Erythroblast (primary cell): ENCODE measurements at regions not wholly inside any gene's neighbourhood (a gene's known extent, or its start where the extent isn't known, plus 50 kb on each side); places are given as distances from the start of the nearest gene placed in this dataset.

Source experiments
- GATA1 ChIP-seq: IDR thresholded peaks from 2 replicates; pipeline ENCODE4 v1.6.1; 2011; ENCODE audit warnings: low read depth, mild to moderate bottlenecking, control low read depth, low read length, moderate library complexity
- POLR2A ChIP-seq: IDR thresholded peaks from 2 replicates; pipeline ENCODE4 v1.6.1; 2011; ENCODE audit warnings: mild to moderate bottlenecking, low read length

DNA sequence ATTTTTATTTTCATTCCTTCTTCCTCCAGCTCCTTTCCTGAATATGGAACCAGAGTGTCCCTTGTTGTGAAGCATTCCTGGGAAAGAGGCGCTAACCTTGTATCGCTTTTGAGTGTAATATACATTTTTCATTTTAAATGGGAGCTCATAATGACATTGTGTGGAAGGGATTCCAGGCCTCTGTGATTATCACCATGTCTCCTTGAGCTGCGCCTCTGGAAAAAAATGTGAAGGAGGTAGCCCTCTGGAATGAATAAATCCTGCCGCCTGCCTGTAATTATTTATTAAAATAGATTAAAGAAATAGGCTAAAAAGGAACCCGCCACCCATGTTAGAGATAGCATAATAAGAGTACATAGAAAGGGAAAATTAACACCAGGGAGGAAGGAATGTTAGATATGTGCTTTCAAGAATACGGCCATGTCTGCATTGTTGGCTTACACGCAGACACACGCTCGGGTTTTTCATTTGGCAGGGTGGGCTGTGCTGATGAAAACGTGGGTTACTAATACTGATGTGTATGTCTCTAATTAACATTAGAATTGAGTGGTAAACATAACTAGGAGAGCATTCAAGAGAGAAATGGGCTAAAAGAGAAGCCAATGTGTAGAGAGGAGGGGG, 138.5 kb downstream of the LINC00237 start:
- TF ChIP-seq POLR2A = no peak
- TF ChIP-seq GATA1 = no peak
